ENCODE measurements at regions not wholly inside any gene's neighbourhood (a gene's known extent, or its start where the extent isn't known, plus 50 kb on each side); places are given as distances from the start of the nearest gene placed in this dataset.
"Not testable (repeated sequence)": the region's sequence is repeated elsewhere in the genome, so short reads cannot be mapped to it uniquely, and the experiment has no call there.

- DNase-seq (ENCODE audit: extremely low read depth in 1 of 11, low read depth in 9 of 11, low spot score in 4 of 11) = no peak
Measured at GRCh38 chr19:27859689-27860088, 1353.3 kb downstream of the UQCRFS1 start.

GRCh38 chr19:27858981-27859581 is 1353.9 kb downstream of the UQCRFS1 start:
- DNase-seq (ENCODE audit: extremely low read depth in 1 of 11, low read depth in 9 of 11, low spot score in 4 of 11) = no peak

GRCh38 chr19:27852931-27853330 is 1360.0 kb downstream of the UQCRFS1 start:
- DNase-seq (ENCODE audit: extremely low read depth in 1 of 11, low read depth in 9 of 11, low spot score in 4 of 11) = not testable (repeated sequence)

- DNase-seq (ENCODE audit: extremely low read depth in 1 of 11, low read depth in 9 of 11, low spot score in 4 of 11) = no peak
Measured at GRCh38 chr19:27851543-27852060, 1361.3 kb downstream of the UQCRFS1 start.

GRCh38 chr19:27851002-27851481 is 1361.9 kb downstream of the UQCRFS1 start:
- DNase-seq (ENCODE audit: extremely low read depth in 1 of 11, low read depth in 9 of 11, low spot score in 4 of 11) = no peak

GRCh38 chr19:27846944-27847343 is 1366.0 kb downstream of the UQCRFS1 start:
- DNase-seq (ENCODE audit: extremely low read depth in 1 of 11, low read depth in 9 of 11, low spot score in 4 of 11) = no peak

GRCh38 chr19:27844261-27844660 is 1368.7 kb downstream of the UQCRFS1 start:
- DNase-seq (ENCODE audit: extremely low read depth in 1 of 11, low read depth in 9 of 11, low spot score in 4 of 11) = no peak

GRCh38 chr19:27843861-27844260 is 1369.1 kb downstream of the UQCRFS1 start:
- DNase-seq (ENCODE audit: extremely low read depth in 1 of 11, low read depth in 9 of 11, low spot score in 4 of 11) = no peak

- DNase-seq (ENCODE audit: extremely low read depth in 1 of 11, low read depth in 9 of 11, low spot score in 4 of 11) = no peak
Measured at GRCh38 chr19:27833031-27833430, 1379.9 kb downstream of the UQCRFS1 start.

- no peak for DNase-seq (ENCODE audit: extremely low read depth in 1 of 11, low read depth in 9 of 11, low spot score in 4 of 11)
Measured at GRCh38 chr19:27828829-27829228, 1384.1 kb downstream of the UQCRFS1 start.

- DNase-seq (ENCODE audit: extremely low read depth in 1 of 11, low read depth in 9 of 11, low spot score in 4 of 11) = no peak
Measured at GRCh38 chr19:27824108-27824507, 1388.8 kb downstream of the UQCRFS1 start.

- DNase-seq (ENCODE audit: extremely low read depth in 1 of 11, low read depth in 9 of 11, low spot score in 4 of 11) = no peak
Measured at GRCh38 chr19:27822336-27822735, 1390.6 kb downstream of the UQCRFS1 start.

- DNase-seq (ENCODE audit: extremely low read depth in 1 of 11, low read depth in 9 of 11, low spot score in 4 of 11) = no peak
Measured at GRCh38 chr19:27821418-27822018, 1391.4 kb downstream of the UQCRFS1 start.

- DNase-seq (ENCODE audit: extremely low read depth in 1 of 11, low read depth in 9 of 11, low spot score in 4 of 11) = no peak
Measured at GRCh38 chr19:27815985-27816384, 1397.0 kb downstream of the UQCRFS1 start.

- not testable (repeated sequence) for DNase-seq (ENCODE audit: extremely low read depth in 1 of 11, low read depth in 9 of 11, low spot score in 4 of 11)
Measured at GRCh38 chr19:27814834-27815233, 1398.1 kb downstream of the UQCRFS1 start.

GRCh38 chr19:27814274-27814673 is 1398.7 kb downstream of the UQCRFS1 start:
- not testable (repeated sequence) for DNase-seq (ENCODE audit: extremely low read depth in 1 of 11, low read depth in 9 of 11, low spot score in 4 of 11)

- no peak for DNase-seq (ENCODE audit: extremely low read depth in 1 of 11, low read depth in 9 of 11, low spot score in 4 of 11)
Measured at GRCh38 chr19:27806471-27807070, 1406.4 kb downstream of the UQCRFS1 start.

GRCh38 chr19:27805848-27806247 is 1407.1 kb downstream of the UQCRFS1 start:
- no peak for DNase-seq (ENCODE audit: extremely low read depth in 1 of 11, low read depth in 9 of 11, low spot score in 4 of 11)

- DNase-seq (ENCODE audit: extremely low read depth in 1 of 11, low read depth in 9 of 11, low spot score in 4 of 11) = not testable (repeated sequence)
Measured at GRCh38 chr19:27802293-27802692, 1410.7 kb downstream of the UQCRFS1 start.

GRCh38 chr19:27796540-27796939 is 1416.4 kb downstream of the UQCRFS1 start:
- DNase-seq (ENCODE audit: extremely low read depth in 1 of 11, low read depth in 9 of 11, low spot score in 4 of 11) = no peak
